ENCODE measurements at regions not wholly inside any gene's neighbourhood (a gene's known extent, or its start where the extent isn't known, plus 50 kb on each side); places are given as distances from the start of the nearest gene placed in this dataset.
A peak's percentile ranks its signal among the peaks of the same experiment; 100 is the strongest.
"Not testable (repeated sequence)": the region's sequence is repeated elsewhere in the genome, so short reads cannot be mapped to it uniquely, and the experiment has no call there.

DNA sequence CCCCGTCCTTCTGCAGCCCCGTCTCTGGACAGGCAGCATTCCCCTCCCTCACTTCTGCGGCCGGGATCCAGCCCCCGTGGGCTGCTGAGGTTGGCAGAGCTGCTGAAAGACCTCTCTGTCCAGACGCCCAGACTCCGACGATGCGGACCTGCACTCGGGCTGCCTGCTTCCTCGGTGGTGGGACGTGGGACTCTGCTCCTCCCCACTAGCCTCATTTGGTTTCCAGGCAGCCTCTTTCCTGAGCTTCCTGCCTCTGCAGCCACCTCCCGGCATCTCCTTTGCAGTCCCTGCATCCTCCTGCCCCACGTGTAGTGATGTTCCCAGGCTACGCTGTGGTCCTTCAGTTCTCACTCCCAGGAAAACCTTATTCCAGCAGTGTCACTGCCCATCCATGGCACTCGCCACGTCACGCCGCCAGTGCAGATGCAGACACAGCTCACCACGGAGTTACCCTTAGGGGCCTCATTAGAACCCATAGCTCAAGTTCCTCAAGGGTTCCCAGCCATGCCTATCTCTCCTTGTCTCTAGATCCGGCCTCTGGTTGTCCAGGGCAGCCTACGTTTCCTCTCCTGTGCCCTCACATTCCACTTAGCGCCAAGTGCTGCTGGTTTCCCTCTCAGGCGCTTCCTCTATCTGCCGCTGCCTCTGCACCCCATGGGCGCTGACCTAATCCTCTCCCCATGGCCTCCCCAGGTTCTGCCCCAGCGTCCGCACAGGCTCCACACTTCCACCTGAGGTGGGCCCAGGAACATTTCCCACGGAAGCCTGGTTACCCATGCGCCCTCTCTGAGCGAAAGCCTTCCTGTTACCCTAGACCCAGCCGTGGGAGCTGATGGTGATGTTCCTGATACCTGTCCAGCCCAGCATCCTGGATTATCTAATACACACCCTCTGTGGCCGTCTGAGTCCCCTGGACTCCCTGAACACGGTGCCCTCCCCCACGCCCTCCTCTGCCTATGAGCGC, 318.3 kb upstream of the MYT1L start:
- peak; percentile 51 for DNase-seq

DNA sequence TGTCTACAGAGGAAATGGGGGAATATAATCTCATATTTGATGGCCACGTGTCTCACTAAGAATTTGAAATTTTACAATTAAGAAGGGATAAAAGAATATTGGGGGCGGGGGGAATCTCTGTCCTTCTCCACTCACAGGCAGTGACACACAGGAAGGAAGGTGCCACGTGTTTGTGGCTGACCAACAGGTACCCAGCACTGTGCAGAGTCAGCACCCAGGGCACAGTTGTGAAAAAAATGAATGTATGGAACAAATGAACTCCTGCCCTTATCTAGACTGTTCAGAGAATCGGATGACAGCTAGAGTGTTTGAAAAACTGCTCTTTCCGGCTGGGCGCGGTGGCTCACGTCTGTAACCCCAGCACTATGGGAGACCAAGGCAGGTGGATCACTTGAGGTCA, 317.0 kb upstream of the MYT1L start:
- DNase-seq = peak; percentile 14

DNA sequence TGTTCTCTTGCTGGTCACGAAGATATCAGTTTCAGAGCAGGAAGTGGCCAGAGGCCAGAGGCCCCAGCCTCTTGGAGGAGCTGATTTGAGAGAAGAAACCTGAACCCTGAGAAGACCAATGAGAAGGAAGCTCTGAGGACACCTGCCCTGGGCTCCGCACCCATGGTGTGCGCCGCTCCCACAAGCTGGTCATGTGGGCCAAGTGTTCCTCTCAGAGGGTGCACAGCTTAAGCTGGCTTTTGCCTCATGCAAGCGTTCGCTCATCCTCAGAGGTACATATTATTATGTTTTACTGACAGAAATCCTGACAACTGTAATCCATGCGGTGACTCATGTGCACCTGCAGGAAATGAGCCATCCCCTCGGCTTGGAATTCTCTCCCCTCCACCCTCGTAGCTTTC, 316.1 kb upstream of the MYT1L start:
- peak; percentile 51 for DNase-seq

DNA sequence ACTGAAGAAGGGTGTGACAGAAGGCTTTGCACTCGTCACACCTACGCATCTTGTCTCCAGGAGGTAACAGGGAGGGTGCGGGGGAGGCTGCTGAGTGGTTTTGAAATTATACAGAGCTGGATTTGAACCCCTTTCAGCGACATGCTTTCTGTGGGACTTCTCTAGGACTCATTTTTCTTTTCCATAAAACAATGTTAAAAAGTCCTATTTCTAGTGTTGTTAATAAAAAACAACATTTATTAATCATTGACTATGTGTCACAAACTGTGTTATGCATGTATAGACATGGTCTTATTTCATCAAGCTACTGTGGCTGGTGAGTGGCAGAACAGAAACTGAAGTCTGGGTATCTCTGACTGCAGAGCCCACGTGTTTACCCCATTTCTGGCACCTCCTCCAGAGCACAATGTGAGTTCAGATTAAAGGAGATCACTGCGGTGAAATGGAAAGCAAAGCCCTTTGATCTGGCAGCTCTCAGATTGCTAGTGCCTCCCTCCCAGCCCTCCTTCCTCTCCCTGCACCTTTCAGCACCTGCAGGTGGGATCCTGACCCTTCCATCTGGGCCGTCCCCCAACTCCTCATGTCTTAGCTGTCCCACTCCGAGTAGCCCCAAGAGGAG, 315.5 kb upstream of the MYT1L start:
- peak; percentile 29 for DNase-seq

DNA sequence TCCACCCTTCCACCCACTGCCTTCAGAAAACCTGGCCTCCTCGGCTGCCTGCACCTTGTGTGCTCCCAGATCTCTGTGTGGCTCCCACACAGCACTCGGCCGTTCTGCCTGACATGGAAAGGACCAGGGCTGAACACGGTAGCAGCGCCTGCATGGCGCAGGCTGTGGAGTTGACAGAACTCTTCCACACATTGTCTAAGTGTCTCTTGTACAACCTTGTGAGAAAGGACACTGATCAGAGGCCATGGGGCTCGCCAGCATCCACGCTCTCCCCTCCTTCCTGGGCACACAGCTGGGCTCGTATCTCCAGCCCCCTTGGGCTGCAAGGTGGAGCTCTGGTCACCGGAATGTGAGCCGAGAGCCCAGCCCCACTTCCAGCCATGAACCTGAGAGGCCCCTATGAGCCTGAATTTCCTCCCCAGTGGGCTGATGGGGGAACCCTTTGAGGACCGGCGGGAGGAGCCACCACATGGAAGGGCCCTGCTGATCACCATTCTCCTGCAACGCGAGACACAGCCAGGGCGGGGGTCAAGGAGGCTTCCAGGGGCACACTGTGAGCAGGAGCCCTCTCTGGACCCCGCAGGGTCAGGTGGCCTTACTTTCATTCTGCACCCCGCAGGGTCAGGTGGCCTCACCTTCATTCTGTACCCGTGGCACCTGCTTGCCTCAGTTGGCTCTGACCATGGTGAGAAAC, 314.2 kb upstream of the MYT1L start:
- peak; percentile 45 for DNase-seq

DNA sequence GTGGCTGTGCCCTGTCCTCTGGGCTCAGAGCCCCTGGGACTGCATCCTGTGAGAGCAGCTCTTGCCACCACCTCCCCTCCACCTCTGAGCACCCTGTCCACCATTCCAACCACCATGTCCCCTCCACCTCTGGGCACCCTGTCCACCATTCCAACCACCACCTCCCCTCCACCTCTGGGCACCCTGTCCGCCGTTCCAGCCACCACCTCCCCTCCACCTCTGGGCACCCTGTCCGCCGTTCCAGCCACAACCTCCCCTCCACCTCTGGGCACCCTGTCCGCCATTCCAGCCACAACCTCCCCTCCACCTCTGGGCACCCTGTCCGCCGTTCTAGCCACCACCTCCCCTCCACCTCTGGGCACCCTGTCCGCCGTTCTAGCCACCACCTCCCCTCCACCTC, 313.7 kb upstream of the MYT1L start:
- DNase-seq = not testable (repeated sequence)

DNA sequence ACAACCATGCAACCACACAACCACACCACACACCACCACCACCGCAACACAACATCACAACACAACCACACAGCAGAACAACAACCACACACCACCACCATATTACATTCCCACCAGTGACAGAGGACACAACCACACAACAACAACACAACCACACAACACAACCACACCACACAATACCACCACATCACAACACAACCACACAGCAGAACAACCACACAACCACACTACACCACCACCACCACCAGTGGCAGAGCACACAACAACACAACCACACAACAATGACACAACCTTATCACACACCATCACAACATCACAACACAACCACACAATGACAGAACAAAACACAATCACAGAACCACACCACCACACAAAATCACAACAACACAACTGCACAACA, 313.0 kb upstream of the MYT1L start:
- no peak for DNase-seq

DNA sequence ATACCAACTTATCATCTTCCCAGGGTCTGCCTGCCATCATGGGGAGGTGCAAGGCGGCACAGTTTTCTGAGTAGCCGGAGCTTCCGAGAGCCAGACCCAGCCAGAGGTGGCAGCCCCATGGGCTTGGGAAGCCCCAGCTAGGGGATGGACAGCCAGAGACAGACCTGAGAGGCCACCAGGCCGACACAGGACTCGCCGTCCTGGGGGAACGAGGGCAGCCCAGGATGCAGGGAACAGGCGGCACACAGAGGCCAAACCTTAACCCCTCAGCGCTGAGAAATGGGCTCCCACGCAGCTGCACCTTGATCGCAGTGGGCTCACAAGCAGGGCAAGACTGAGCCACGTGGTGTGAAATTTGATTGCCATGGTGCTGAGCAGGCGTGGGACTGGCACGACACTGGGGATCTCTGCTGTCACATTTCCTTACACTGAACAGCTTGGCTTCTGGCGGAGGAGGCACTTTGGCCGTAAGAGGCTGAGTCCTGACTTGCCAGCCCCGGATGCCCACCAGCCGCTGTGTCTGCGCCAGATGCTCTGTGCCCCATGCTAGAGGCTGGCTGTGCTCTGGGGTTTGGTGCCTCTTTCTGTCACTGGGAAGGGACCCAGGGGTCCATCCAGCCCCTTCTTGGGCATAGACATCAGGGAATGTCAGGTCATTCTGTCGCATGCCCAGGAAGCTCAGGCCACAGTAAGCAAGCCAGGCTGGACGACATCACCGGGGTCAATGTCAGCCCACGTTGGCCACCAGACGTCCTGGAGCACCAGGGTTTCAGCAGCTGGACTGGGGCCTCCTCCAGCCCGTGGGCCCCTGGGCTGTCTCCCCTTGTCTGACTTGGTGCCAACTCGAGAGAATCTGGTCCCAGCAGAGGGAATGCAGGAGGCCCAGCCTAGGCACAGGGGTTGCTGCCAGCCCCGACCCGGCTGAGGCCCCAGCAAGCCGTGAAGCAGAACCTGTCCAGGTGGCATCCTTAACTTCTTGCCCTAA, 312.1 kb upstream of the MYT1L start:
- DNase-seq = no peak

DNA sequence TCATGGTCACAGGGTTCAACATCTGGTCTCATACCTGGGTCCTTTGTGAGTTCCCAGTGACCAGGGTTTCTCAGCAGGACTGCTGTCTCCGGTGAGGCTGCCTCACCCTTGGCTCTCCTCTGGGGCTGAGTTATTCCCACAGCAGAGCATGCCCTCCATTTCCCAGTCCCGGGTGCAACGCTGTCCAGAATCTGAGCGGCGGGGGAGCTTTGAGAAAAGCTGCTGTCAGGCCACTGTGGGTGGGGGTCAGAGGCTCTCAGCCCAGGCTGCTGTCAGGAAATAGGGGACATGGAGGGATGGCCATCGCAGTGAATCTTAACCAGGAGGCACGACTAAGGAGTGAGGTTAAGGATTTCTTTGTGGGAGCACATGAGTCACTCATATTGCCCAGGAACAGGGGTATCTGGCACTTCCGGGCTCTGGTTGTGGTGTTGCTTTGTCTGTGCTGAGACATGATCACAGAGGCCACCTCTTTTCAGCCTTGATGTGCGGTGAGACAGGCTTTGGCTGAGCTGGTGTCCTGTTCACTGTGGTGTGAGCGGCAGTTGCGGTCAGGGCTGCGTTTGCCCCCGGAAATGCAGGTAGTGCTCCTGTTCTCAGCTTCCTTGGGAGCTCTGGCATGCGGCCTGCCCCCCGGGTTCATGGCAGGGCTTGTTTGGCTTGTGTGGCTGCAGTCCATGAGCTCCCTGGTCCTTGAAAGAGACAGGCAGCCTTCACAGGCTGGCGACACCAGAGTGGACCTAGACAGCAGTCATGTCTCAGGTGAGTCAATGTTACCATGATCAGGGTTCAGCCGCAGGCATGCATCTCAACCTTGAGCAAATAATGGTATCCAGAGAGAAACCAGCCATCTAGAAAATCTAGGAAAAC, 310.7 kb upstream of the MYT1L start:
- DNase-seq = no peak

DNA sequence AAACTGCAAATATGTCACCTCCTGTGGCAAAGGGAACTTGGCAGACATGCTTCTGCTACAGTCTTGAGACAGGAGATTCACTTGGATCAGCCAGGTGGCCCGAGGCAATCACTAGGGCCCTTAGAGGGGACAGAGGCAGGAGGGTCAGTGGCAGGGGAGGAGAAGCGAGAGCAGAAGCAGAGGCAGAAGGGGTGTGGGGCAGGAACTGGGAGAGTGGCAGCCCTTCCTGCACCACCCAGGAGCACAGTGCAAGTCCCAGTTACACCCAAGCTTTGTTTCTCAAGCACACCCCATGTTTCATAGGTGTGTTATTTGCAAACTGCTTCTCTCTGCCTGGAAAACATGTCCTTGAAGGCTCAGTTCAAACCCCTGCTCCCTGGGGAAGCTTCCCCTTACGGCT, 309.7 kb upstream of the MYT1L start:
- DNase-seq = no peak

DNA sequence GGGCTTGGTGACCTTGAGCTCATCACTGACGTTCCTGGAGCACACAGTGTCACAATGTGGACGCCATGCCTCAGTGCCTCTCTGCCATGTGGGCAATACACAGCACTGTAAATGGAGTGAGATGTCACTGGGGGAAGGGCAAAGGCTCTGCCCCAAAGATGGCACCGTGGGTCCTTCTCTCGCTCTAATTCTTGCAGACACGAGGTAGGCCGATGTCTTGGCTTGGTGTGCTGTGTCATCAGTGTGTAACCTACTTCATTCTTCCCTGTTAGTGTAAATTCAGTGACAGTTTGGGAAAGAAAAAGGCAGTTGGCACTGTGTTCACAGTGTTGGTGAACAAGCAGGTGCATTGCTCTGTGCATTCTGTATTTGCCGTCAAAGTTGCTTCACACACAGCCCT, 309.3 kb upstream of the MYT1L start:
- DNase-seq = no peak

DNA sequence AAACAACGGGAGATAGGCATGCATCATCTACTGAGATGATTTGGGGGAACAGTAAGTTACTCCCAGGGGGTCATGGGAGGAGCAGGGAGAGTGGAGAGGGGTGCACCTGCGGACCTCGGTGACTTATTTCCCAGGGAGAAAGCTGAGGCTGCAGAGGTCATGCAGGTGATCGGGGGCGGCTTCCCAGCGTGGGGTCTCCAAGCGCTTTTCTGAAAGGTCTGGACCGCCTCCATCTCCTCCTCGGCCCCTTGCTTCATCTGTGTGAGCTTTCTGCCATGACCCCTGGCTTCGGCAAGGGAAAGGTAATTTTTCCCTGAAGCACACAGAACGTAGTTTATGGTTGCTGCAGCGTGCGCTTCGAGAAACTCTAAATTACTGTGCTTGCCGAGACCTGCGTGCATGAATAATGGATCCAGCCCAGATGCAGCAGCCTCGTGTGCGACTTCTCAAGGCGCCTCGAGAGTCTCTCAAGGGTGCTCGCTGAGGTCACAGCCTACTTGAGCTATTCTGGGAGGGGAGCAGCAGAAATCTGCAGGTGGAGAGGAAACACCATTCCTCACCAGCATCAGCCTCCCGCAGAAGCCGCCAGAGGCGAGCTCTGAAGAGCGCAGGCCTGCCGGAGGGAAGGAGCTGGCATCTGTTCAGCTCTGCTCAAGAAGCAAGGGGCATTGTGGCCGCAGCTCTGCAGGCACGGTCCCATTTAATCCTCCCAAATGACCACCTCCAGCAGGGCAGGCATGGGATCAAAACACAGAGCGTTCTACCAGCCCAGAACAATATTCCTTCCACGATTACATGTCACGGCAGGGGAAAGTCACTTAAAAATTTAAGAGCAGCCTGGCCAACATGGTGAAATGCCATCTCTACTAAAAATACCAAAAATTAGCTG, 308.4 kb upstream of the MYT1L start:
- no peak for DNase-seq

DNA sequence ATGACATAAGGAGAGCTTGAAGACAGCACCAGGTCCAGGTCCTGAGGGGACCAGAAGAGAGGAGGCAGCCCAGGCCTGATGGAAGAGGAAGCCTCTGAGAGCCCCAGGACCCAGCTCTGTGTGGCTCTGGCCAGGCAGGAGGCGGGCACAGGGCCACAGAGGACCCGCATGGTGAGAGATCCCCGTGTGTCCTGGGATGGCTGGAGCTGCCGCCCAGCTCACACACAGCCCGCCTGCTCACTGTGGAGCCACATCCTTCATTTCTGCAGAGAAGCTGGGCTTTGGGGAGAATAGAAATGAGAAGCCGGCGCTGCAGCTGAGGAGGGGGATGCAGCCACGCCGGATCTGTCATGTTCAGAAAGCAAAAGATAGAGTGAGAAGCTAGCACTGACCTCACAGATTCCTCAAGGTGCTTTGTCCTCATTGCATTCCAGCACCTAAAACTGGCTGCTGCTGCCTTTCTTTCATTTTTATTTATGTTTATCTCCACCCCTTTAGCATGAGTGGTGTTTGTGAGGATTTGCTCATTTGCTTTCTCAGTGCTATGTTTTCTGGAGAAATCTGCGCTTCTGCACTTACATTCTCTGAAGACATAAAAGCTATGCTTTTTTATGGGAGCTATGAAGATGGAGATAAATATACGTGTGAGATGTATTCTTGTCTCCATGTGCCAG, 307.6 kb upstream of the MYT1L start:
- no peak for DNase-seq

DNA sequence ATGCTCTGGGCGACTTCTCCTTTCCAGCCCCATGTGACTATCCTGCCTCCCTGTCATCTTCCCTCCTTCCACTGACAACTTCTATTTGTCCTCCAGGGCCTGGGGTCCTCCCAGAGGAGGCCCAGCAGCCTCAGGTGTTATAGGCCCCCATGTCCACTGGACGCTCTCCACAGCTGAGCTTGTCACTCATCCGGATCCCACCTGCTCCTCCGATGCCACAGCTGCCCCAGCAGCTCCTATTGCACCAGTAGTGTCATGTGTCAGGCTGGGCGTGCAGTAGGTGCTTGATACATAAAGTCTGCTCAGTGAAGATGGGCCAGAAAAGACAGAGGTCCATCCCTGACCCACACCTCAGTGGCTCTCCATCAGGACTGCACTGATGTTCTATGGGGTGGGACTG, 305.7 kb upstream of the MYT1L start:
- DNase-seq = no peak

DNA sequence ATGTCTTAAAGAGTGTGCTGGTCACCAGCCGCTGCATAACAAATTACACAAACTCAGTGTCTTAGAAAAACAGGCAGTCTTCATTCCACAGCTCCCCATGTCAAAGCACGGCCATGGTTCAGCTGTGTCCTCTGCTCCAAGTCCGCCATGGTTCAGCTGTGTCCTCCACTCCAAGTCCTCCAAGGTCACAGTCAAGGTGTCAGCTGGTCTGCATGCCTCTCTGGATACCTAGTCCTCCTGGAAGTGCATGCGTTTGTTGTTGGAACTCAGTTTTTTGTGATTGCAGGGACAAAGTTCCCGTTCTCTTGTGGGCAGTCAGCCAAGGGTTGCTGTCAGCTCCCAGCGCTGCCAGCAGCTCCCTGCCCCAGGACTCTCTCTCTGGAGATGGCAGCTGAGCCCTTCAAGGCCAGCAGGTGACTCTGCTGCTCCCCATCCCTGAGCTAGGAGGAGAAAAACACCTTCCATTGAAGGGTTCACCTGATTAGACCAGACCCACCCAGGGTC, 304.0 kb upstream of the MYT1L start:
- no peak for DNase-seq

DNA sequence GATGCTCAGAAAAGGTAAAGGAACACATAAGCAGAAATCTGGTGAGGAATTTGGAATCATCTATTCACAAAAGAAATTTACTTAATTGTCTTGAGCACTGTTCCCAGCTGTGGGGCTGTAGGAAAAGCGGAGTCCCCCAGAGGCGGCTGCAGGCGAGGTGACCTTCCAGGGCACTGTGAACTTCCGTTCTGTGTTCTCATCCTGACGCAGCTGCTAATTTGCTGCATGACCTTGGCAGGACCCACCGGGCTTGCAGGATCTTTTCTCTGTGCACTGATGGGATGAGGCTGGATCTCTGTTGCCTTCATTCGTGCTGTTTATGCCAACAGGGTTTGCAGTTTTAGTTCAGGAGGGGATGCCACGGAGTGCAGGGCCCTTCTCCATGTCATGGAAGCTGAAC, 301.9 kb upstream of the MYT1L start:
- no peak for DNase-seq

DNA sequence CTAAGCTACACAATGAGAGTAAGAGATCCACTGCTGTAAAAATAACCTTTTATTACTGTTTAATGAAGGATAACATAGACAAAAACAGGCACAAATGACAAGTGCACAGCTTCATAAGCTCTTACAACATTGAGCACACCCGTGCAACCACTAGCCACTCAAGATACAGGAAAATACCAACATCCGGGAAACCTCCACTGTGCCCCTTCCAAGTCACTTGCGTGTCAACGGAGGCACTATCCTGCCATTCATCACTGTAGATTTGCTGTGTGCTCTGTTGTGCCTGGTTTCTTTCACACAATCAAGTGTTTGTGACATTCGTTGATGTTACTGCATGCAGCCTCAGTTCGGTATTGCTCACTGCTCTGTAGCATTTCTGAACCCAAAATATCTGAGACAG, 292.9 kb upstream of the MYT1L start:
- no peak for DNase-seq

DNA sequence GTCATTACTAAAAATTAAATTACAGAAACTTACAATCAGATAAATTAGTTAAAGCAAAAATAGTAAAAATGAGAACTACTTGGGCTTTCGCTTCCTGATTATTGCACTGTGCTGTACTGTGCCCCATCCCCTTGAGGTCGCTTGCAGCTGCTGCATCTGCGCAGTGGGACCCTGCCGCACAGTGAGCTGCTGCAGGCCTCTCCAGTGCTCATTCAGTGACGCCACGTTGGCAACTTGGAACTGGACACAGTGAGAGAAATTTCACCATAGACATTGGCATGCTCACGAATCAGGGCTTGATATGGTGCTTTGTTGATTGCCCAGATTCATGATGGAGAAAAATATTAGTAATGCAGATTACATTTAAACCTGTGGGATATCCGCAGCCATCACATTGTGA, 290.8 kb upstream of the MYT1L start:
- no peak for DNase-seq

DNA sequence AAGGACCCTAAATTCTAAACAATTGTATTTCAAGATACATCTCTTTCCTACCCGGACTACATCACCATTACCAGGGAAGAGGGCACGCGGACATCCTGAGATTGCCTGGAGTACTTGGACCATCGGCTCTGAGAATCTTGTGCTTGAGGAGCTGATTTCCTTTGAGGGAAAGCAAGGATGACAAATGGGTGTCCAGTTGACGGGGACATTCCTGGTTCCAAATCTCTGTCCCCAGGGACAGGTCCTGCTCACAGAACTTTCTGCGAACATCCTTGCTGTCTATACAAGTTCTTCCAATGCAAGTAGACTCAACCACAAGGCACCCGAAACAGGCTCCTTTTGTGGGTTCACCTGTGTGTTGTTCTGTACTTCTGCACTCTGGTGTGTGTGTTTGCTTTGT, 289.5 kb upstream of the MYT1L start:
- no peak for DNase-seq

DNA sequence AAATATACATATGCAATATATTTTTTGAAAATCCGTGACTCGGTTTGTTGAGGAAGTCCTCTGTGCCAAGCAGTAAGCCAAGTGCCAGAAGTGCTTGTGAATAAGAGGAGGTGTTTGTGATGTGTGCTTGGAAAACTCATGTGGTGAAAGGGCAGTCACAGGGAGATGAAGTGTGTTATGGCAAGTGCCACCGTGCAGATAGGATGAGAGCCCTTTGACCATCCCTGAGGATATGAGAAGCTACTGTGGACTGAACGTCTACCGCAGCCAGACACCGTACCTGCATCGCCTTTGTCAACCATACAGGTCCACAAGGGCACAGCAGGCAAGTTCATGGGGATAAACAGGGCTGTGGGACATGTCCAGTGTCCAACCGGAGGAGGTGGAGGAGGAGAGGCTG, 288.9 kb upstream of the MYT1L start:
- no peak for DNase-seq
